ENCODE measurements at regions not wholly inside any gene's neighbourhood (a gene's known extent, or its start where the extent isn't known, plus 50 kb on each side); places are given as distances from the start of the nearest gene placed in this dataset.

DNA sequence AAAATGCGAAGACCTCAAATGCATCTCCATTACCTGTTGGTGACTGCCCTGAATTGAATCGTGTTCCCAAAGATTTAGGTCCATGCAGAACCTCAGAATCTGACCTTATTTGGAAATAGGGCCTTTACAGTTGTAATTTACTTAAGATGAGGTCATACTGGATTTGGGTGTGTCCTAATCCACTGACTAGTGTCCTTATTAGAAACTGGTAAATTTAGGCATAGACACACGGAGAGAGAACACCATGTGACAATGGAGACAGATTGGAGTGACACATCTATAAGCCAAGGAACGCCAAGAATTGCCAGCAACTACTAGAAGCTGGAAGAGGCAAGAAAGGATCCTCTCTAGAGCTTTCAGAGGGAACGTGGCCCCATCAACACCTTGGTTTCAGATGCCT is 203.1 kb downstream of the SMAD2 start:
- TF ChIP-seq, protein P1, sequence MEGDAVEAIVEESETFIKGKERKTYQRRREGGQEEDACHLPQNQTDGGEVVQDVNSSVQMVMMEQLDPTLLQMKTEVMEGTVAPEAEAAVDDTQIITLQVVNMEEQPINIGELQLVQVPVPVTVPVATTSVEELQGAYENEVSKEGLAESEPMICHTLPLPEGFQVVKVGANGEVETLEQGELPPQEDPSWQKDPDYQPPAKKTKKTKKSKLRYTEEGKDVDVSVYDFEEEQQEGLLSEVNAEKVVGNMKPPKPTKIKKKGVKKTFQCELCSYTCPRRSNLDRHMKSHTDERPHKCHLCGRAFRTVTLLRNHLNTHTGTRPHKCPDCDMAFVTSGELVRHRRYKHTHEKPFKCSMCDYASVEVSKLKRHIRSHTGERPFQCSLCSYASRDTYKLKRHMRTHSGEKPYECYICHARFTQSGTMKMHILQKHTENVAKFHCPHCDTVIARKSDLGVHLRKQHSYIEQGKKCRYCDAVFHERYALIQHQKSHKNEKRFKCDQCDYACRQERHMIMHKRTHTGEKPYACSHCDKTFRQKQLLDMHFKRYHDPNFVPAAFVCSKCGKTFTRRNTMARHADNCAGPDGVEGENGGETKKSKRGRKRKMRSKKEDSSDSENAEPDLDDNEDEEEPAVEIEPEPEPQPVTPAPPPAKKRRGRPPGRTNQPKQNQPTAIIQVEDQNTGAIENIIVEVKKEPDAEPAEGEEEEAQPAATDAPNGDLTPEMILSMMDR (conservative IDR thresholded peaks at IDR 0.05 in 1 of 2, IDR thresholded peaks at IDR 0.05 in 1 of 2; ENCODE audit: extremely low read depth in 1 of 2, insufficient read depth in 1 of 2, low read depth in 1 of 2, low read length in 2 of 2): no peak
- no peak for TF ChIP-seq EZH2 (IDR thresholded peaks at IDR 0.05; ENCODE audit: borderline replicate concordance, low read length)
